IPS-20b (cell line): ENCODE measurements at regions not wholly inside any gene's neighbourhood (a gene's known extent, or its start where the extent isn't known, plus 50 kb on each side); places are given as distances from the start of the nearest gene placed in this dataset.

Source experiments
- H3K27ac ChIP-seq: one replicate; pipeline ENCODE4 v1.5.1; 2013; ENCODE audit warnings: low read length
- H3K27me3 ChIP-seq: 2 replicates; pipeline ENCODE4 v1.6.1; 2013; ENCODE audit warnings: mild to moderate bottlenecking, low read length, inconsistent platforms; ENCODE audit not compliant: insufficient read depth
- H3K36me3 ChIP-seq: 2 replicates; pipeline ENCODE4 v1.6.1; 2013; ENCODE audit warnings: low read depth, mild to moderate bottlenecking, inconsistent platforms, low read length, moderate library complexity; ENCODE audit not compliant: insufficient read depth
- H3K4me1 ChIP-seq: 2 replicates; pipeline ENCODE4 v1.6.1; 2013; ENCODE audit warnings: mild to moderate bottlenecking, control low read depth, inconsistent platforms, low read length, moderate library complexity; ENCODE audit not compliant: insufficient read depth
- H3K4me3 ChIP-seq: 2 replicates; pipeline ENCODE4 v1.5.1; 2013; ENCODE audit warnings: mild to moderate bottlenecking, low read length, inconsistent platforms
- H3K9ac ChIP-seq: 2 replicates; pipeline ENCODE4 v1.6.1; 2013; ENCODE audit warnings: low read depth, mild to moderate bottlenecking, inconsistent platforms, low read length, moderate library complexity
- H3K9me3 ChIP-seq: 2 replicates; pipeline ENCODE4 v1.6.1; 2013; ENCODE audit warnings: mild to moderate bottlenecking, low read depth, low read length, inconsistent platforms; ENCODE audit not compliant: insufficient read depth

DNA sequence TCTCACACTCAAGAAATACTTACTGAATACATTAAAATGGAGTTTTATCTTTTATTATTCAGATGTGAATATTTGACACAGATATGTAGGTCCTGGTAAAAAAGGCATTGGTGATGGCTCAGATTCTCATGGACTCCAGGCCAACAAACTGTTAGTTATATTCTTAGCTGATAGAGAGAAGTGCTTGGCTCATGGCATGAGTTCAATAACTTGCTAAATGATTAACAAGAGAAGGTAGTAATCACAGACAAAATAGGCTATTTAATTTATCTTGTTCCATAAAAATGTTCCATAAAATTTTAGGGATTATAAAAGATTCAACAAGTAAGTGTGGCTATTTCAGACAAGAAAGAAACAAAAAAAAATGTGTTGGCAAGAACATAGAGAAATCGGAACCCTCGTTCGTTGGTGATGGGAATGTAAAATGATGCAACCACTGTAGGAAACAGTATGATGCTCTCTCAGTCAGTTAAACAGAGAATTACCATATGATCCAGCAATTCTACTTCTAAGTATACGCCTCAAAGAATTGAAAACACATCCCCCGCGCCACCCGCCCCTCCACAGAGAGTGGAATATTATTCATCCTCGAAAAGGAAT, 737.8 kb upstream of the ADAMTS5 start:
- no peaks in the 10 kb centered on the region for H3K27me3 ChIP-seq

GRCh38 chr21:27703791-27704190, 736.9 kb upstream of the ADAMTS5 start:
- no peaks in the 10 kb centered on the region; the same call in 1 of the 2 replicates for H3K9me3 ChIP-seq
- H3K27ac ChIP-seq, result no peak overlapping the region
- H3K4me1 ChIP-seq, result no peaks in the 10 kb centered on the region
- H3K36me3 ChIP-seq, result no peaks in the 10 kb centered on the region
- no peaks in the 10 kb centered on the region for H3K27me3 ChIP-seq
- H3K9ac ChIP-seq, result no peak overlapping the region
- H3K4me3 ChIP-seq, result no peak overlapping the region

More for the DNA sequence above, 737.8 kb upstream of the ADAMTS5 start:
- Histone ChIP-seq H3K27ac (no peak overlapping the region), H3K9ac (no peak overlapping the region), H3K4me1 (no peaks in the 10 kb centered on the region), H3K4me3 (no peak overlapping the region), H3K36me3 (no peaks in the 10 kb centered on the region), H3K9me3 (no peaks in the 10 kb centered on the region; the same call in 1 of the 2 replicates)

DNA sequence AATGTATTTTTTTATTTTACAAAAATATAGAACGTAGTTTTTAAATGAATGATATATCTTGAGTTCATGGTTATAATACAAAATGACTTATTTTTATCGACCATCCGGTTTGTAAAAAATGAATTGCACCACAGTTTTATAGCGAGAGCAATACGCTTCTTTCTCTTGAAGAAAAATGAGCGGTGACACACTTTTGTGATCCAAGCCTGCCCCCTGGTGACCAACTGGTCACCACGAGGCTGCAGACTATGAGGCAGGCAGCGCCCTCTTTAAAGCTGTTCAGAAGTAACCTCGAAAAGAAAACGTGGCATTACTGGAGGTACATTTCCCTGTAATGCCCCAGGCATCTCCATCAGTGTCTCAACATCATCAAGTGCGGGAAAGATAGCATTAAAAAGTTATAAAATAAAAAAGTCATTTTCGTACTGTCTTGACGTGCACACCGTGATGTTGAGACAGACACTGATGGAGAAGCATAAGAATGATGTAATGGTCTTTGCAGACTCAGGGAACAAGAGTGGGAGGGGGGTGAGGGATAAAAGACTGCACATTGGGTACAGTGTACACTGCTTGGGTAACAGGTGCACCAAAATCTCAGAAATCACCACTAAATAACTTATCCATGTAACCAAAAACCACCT, 734.2 kb upstream of the ADAMTS5 start:
- Histone ChIP-seq H3K9me3 (no peaks in the 10 kb centered on the region), H3K4me3 (no peak overlapping the region), H3K27ac (no peak overlapping the region), H3K27me3 (no peaks in the 10 kb centered on the region), H3K4me1 (no peaks in the 10 kb centered on the region), H3K9ac (no peak overlapping the region), H3K36me3 (no peaks in the 10 kb centered on the region)

- Histone ChIP-seq H3K27me3 (no peaks in the 10 kb centered on the region), H3K9ac (no peak overlapping the region), H3K4me1 (0 out of 2 replicates have a peak, but pooled peaks cover 8% of the 10 kb centered on the region)
Observed at GRCh38 chr21:27695246-27695645, 728.4 kb upstream of the ADAMTS5 start.

DNA sequence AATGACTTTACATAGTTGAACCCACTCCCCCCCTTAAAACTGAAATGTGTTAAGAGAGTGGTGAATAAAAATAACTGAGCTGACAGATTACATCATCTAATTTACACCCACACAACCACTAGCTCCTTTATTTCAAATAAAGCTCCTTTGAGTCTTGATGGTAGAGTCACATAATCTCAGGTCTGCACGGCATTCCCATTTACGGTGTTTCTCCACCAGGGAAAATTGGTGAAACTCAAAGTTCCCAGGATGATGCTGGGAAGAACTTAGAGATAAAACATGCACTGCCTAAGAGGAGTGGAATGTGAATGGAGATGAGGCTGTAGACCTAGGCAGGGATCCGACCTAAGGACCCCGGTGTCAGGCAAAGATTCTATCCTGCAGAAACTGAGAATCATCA, 727.8 kb upstream of the ADAMTS5 start:
- Histone ChIP-seq H3K36me3 (no peaks in the 10 kb centered on the region), H3K4me1 (0 out of 2 replicates have a peak, but pooled peaks cover 8% of the 10 kb centered on the region), H3K4me3 (no peak overlapping the region), H3K27me3 (no peaks in the 10 kb centered on the region), H3K27ac (no peak overlapping the region), H3K9me3 (no peaks in the 10 kb centered on the region), H3K9ac (no peak overlapping the region)

More at GRCh38 chr21:27695246-27695645, 728.4 kb upstream of the ADAMTS5 start:
- Histone ChIP-seq H3K36me3 (no peaks in the 10 kb centered on the region), H3K27ac (no peak overlapping the region), H3K4me3 (no peak overlapping the region), H3K9me3 (no peaks in the 10 kb centered on the region)

- Histone ChIP-seq H3K9me3 (peaks cover 7% of the 10 kb centered on the region; the same call in 1 of the 2 replicates), H3K36me3 (no peaks in the 10 kb centered on the region), H3K27ac (no peak overlapping the region), H3K4me3 (no peak overlapping the region), H3K27me3 (no peaks in the 10 kb centered on the region), H3K9ac (no peak overlapping the region), H3K4me1 (0 out of 2 replicates have a peak, but pooled peaks cover 8% of the 10 kb centered on the region)
Observed at GRCh38 chr21:27693376-27693775, 726.5 kb upstream of the ADAMTS5 start.

DNA sequence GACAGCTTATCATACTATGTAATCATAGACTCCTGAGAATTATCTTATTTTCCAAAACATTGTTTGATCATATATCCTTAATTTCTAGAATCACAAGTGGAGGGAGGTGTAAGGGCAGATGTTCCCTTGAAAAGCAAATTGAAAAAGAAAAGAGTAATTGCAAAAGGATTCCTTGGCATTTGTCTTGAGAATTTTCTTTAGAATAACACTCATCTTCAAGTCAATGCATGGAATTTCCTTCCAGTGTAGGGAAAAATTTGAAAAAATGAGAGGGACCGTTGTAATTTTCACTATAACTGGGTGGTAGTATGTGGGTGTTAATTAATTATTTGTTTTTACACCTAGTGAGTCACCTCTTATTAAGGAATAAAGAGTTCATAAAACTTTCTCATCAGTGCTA, 724.6 kb upstream of the ADAMTS5 start:
- Histone ChIP-seq H3K36me3 (no peaks in the 10 kb centered on the region), H3K4me3 (no peak overlapping the region), H3K9me3 (peaks cover 9% of the 10 kb centered on the region), H3K9ac (no peak overlapping the region), H3K27me3 (no peaks in the 10 kb centered on the region), H3K4me1 (0 out of 2 replicates have a peak, but pooled peaks cover 8% of the 10 kb centered on the region), H3K27ac (no peak overlapping the region)

GRCh38 chr21:27691006-27691405, 724.1 kb upstream of the ADAMTS5 start:
- Histone ChIP-seq H3K9me3 (peaks cover 9% of the 10 kb centered on the region), H3K36me3 (no peaks in the 10 kb centered on the region), H3K9ac (no peak overlapping the region), H3K4me3 (no peak overlapping the region), H3K27ac (no peak overlapping the region), H3K27me3 (no peaks in the 10 kb centered on the region), H3K4me1 (0 out of 2 replicates have a peak, but pooled peaks cover 8% of the 10 kb centered on the region)

DNA sequence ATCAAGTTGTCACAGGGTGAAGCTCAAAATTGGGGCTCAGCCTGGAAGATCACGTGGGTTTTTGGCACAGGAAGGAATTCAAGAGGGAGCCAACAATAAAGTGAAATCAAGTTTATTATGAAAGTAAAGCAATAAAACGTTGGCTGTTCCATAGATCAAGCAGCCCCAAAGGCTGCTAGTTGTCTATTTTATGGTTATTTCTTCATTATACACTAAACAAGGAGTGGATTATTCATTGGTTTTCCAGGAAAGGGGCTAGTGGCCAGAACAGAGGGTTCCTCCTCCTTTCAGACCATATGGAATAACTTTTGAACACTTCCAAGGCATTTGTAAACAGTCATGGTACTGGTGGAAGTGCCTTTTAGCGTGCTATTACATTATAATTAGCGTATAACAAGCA, 723.5 kb upstream of the ADAMTS5 start:
- H3K9me3 ChIP-seq, result peaks cover 9% of the 10 kb centered on the region
- no peak overlapping the region for H3K4me3 ChIP-seq
- H3K4me1 ChIP-seq, result 0 out of 2 replicates have a peak, but pooled peaks cover 8% of the 10 kb centered on the region
- no peak overlapping the region for H3K9ac ChIP-seq
- no peaks in the 10 kb centered on the region for H3K27me3 ChIP-seq
- no peaks in the 10 kb centered on the region for H3K36me3 ChIP-seq
- H3K27ac ChIP-seq, result no peak overlapping the region

DNA sequence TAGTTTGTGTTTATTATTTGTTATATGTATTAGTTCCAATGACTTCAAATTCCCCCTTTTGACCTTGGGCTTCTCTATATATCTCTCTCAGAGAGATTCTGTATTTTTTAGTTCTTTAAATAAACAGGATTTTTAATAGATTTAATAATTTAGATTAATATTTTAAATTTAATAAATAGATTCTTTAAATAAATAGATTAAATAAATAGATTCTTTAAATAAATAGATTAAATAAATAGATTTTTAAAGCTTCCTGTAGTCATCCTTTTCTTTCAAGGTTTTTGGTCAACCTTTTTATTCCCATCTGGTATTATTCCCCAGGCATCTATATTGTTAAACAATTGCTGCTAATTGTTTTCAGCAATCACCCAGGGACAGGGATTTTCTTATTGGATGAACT, 721.9 kb upstream of the ADAMTS5 start:
- no peak overlapping the region for H3K27ac ChIP-seq
- H3K9me3 ChIP-seq, result peaks cover 9% of the 10 kb centered on the region
- no peak overlapping the region for H3K4me3 ChIP-seq
- no peaks in the 10 kb centered on the region for H3K36me3 ChIP-seq
- H3K4me1 ChIP-seq, result 0 out of 2 replicates have a peak, but pooled peaks cover 8% of the 10 kb centered on the region
- no peak overlapping the region for H3K9ac ChIP-seq
- H3K27me3 ChIP-seq, result no peaks in the 10 kb centered on the region

DNA sequence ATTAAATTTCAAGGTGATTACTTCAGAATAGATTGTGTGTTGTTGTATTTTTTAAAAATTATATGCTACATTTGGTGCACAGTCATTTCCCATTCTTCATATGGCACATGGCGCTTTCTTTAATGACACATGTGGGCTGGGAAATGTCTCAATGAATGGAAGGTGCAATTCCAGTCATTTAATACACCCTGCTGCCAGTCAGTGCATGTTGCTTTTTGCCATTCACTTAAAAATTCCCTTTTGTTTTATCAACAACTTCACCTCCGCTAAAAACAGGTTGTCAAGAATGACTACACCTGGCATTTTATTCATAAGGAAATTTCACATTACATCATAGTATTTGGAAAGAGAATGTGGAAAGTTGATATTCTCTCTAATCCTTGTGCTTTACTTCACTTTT, 716.4 kb upstream of the ADAMTS5 start:
- Histone ChIP-seq H3K36me3 (no peaks in the 10 kb centered on the region), H3K4me1 (no peaks in the 10 kb centered on the region), H3K27ac (no peak overlapping the region), H3K4me3 (no peak overlapping the region), H3K27me3 (no peaks in the 10 kb centered on the region), H3K9me3 (peaks cover 1% of the 10 kb centered on the region), H3K9ac (no peak overlapping the region)

- Histone ChIP-seq H3K4me3 (no peak overlapping the region), H3K9ac (no peak overlapping the region), H3K4me1 (no peaks in the 10 kb centered on the region), H3K36me3 (no peaks in the 10 kb centered on the region), H3K27ac (no peak overlapping the region), H3K27me3 (no peaks in the 10 kb centered on the region), H3K9me3 (no peaks in the 10 kb centered on the region; the same call in 1 of the 2 replicates)
Observed at GRCh38 chr21:27681841-27682240, 715.0 kb upstream of the ADAMTS5 start.
